GM10248 (cell line): ENCODE measurements at regions not wholly inside any gene's neighbourhood (a gene's known extent, or its start where the extent isn't known, plus 50 kb on each side); places are given as distances from the start of the nearest gene placed in this dataset.
"Not testable (repeated sequence)": the region's sequence is repeated elsewhere in the genome, so short reads cannot be mapped to it uniquely, and the experiment has no call there.

Experiments
- CTCF ChIA-PET: fragments of 300-600 bp; sonication (Branson Sonifier 250); formaldehyde crosslinking; extraction: SDS; loops from one replicate; lab custom pipeline; 2021; ENCODE audit warnings: antibody characterized with exemption; lab: Yijun Ruan, JAX
- POLR2A ChIA-PET: fragments of 350-650 bp; sonication (Branson Sonifier 250); formaldehyde crosslinking; extraction: SDS; loops from one replicate; lab custom pipeline; 2020; ENCODE audit warnings: antibody characterized with exemption; lab: Yijun Ruan, JAX
- DNase-seq: peaks from one replicate; pipeline ENCODE4 v3.0.0; 2012; ENCODE audit errors: extremely low spot score
- CTCF ChIP-seq: IDR thresholded peaks from 2 replicates; pipeline ENCODE4 v1.5.1; 2012; ENCODE audit warnings: mild to moderate bottlenecking, low read depth; ENCODE audit errors: extremely low read depth, missing control alignments, control extremely low read depth

- ChIA-PET CTCF (interaction anchor here (0.7 kb wide), 1 partner anchor 69 kb away, joined by 3 read pairs; no protein-coding TSS in a partner anchor), POLR2A (no interaction called here)
- TF ChIP-seq CTCF: no peak
- DNase-seq: no peak
Measured at GRCh38 chr1:98119796-98120195, 199.0 kb upstream of the DPYD start.

- ChIA-PET POLR2A (no interaction called here), CTCF (interaction anchor here (1.2 kb wide), 1 partner anchor 22 kb away, joined by 3 read pairs; no protein-coding TSS in a partner anchor)
- no peak for DNase-seq
- no peak for TF ChIP-seq CTCF
Measured at GRCh38 chr1:98113811-98114210, 193.0 kb upstream of the DPYD start.

GRCh38 chr1:98112626-98113025 is 191.8 kb upstream of the DPYD start:
- no peak for TF ChIP-seq CTCF
- ChIA-PET POLR2A (no interaction called here), CTCF (no interaction called here)
- DNase-seq: no peak

- DNase-seq: no peak
- no peak for TF ChIP-seq CTCF
- ChIA-PET POLR2A (no interaction called here), CTCF (no interaction called here)
Measured at GRCh38 chr1:98110674-98111073, 189.8 kb upstream of the DPYD start.

GRCh38 chr1:98108378-98108777 is 187.5 kb upstream of the DPYD start:
- CTCF ChIA-PET, POLR2A ChIA-PET, DNase-seq: not testable (repeated sequence)

- no peak for TF ChIP-seq CTCF
- no peak for DNase-seq
- CTCF ChIA-PET: no interaction called here
- POLR2A ChIA-PET: no interaction called here
Measured at GRCh38 chr1:98107256-98107655, 186.4 kb upstream of the DPYD start.

- ChIA-PET CTCF (no interaction called here), POLR2A (no interaction called here)
- DNase-seq: no peak
- no peak for TF ChIP-seq CTCF
Measured at GRCh38 chr1:98104289-98104688, 183.5 kb upstream of the DPYD start.
